ENCODE measurements at regions not wholly inside any gene's neighbourhood (a gene's known extent, or its start where the extent isn't known, plus 50 kb on each side); places are given as distances from the start of the nearest gene placed in this dataset.

DNA sequence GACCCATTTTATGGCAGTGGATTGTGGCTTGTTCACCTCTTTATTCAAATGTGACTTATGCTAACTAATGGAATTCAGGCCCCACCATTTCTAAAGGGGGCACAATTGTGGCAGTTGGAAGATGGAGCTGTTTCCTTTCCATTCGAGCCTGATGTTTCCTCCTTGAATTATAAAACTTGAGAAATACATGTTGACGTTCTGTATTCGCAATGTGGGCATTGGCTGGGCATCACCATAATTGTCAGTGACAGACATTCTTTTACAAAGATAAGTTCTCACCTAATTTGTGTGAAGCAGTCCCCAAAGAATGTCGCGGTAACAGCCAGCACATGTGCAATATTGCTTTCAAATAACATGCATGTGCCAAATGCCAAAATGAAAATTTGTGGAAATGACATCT, 1070.2 kb upstream of the TENM3 start:
- TF ChIP-seq, protein P1, sequence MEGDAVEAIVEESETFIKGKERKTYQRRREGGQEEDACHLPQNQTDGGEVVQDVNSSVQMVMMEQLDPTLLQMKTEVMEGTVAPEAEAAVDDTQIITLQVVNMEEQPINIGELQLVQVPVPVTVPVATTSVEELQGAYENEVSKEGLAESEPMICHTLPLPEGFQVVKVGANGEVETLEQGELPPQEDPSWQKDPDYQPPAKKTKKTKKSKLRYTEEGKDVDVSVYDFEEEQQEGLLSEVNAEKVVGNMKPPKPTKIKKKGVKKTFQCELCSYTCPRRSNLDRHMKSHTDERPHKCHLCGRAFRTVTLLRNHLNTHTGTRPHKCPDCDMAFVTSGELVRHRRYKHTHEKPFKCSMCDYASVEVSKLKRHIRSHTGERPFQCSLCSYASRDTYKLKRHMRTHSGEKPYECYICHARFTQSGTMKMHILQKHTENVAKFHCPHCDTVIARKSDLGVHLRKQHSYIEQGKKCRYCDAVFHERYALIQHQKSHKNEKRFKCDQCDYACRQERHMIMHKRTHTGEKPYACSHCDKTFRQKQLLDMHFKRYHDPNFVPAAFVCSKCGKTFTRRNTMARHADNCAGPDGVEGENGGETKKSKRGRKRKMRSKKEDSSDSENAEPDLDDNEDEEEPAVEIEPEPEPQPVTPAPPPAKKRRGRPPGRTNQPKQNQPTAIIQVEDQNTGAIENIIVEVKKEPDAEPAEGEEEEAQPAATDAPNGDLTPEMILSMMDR (conservative IDR thresholded peaks at IDR 0.05; ENCODE audit: low read length) = no peak
- no peak overlapping the region for H3K4me3 ChIP-seq (ENCODE audit: low read length)
- peak; percentile 3 for DNase-seq (ENCODE audit: low read depth)

DNA sequence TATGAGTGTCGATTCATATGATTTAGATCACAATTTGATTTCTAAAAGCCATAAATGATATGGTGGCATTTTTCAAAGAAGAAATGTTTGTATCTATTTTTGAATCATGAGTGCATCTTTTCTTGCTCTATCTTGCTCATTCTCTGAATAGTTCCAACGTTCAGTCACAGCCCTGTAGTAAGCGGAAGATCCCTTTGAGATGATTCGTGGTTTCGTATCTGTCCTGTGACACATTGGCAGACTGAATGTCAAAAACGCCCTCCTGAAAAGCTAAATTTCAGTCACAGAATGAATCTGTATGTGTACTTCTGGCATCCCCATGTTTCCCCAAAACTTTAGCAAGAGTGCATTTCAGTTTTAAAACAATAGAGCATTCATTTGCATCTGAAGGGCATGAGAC, 1066.9 kb upstream of the TENM3 start:
- no peak overlapping the region for H3K4me3 ChIP-seq (ENCODE audit: low read length)
- DNase-seq (ENCODE audit: low read depth) = peak; percentile 10
- TF ChIP-seq, protein P1 (conservative IDR thresholded peaks at IDR 0.05; ENCODE audit: low read length) = no peak

DNA sequence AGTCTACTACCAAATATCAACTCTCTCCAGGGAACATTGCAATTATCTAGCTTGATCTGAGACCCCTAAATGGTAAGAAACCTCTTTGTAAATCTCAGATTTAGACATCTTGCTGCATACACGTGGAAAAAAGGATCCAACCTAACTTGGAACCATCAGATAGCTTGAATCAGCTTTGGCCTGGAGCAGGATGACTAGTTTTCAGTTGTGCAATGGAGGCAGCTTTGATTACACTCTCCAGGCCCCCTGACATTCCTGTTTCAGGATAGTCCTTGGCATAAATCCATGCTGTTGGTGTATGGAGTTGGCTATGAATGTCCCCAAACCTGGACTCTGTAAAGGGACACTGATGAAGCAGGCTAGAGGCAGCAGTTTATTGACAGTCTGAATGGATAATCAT, 1061.9 kb upstream of the TENM3 start:
- no peak for DNase-seq (ENCODE audit: low read depth)
- TF ChIP-seq, protein P1 (conservative IDR thresholded peaks at IDR 0.05; ENCODE audit: low read length) = no peak
- H3K4me3 ChIP-seq (ENCODE audit: low read length) = no peak overlapping the region

- TF ChIP-seq, protein P1 (conservative IDR thresholded peaks at IDR 0.05; ENCODE audit: low read length) = no peak
Observed at GRCh38 chr4:181189751-181190150, 1053.5 kb upstream of the TENM3 start.

DNA sequence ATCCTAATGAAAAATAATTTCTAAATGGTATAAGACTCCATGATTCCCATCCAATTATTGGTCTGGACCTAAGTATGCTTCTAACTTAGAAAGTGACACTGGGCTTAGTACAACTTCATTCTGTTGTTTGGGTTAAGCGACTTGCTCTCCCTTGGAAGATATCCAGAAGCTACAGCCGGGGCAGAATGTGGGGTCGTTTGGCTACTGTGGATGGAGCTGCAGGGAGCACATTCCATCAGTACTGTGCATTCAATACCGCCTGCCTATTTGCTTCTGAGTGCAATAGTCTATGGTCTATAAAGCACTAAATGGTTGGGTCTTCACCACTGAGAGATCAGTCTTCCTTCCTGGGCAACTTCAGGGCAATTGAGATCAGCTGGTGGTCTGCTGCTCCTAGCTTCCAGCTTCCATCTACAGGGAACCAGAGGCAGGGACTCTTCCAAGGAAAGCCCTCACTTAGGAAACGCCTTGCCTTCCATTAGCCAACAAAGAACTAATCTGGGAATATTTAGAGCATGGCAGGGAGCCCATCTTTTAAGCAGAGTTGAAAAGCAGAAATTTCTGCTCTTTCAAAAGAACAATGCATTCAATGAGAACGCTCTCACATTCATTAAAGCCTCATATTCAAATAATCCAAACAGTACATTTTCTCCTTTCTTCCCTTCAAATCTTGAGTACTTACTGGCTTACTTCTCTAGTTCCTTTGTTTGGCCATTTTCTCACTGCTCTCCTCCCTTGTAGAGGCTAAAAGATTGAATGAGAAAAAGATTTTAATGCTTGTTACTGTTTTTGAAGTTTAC, 1049.9 kb upstream of the TENM3 start:
- TF ChIP-seq, protein P1 (conservative IDR thresholded peaks at IDR 0.05; ENCODE audit: low read length) = no peak
- H3K4me3 ChIP-seq (ENCODE audit: low read length) = no peak overlapping the region
- no peak for DNase-seq (ENCODE audit: low read depth)

More at GRCh38 chr4:181189751-181190150, 1053.5 kb upstream of the TENM3 start:
- no peak for DNase-seq (ENCODE audit: low read depth)
- H3K4me3 ChIP-seq (ENCODE audit: low read length) = no peak overlapping the region

GRCh38 chr4:181194096-181194495, 1049.1 kb upstream of the TENM3 start:
- no peak overlapping the region for H3K4me3 ChIP-seq (ENCODE audit: low read length)
- TF ChIP-seq, protein P1 (conservative IDR thresholded peaks at IDR 0.05; ENCODE audit: low read length) = no peak
- no peak for DNase-seq (ENCODE audit: low read depth)

DNA sequence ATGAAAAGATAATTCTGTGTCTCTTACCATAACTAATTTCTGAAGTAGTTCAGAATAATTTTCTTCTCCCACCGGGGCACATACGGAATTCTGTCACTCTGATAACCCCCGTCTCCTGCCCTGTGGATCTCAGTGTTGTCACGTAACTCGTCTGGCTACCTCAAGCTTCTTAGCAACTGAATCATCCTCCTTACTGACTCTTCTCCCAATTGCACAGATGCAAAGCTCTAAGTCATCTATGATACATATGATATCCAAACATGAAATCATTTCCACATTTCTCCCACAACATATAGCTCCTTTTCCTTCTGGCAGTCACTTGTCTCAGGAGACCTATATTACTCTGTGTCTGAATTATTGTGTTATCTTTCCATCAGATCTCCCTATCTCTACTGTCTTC, 1043.1 kb upstream of the TENM3 start:
- no peak overlapping the region for H3K4me3 ChIP-seq (ENCODE audit: low read length)
- DNase-seq (ENCODE audit: low read depth) = no peak
- TF ChIP-seq, protein P1 (conservative IDR thresholded peaks at IDR 0.05; ENCODE audit: low read length) = no peak
